CD4-positive, alpha-beta T cell treated with Interleukin-15 for 1 hour (primary cell): ENCODE measurements at regions not wholly inside any gene's neighbourhood (a gene's known extent, or its start where the extent isn't known, plus 50 kb on each side); places are given as distances from the start of the nearest gene placed in this dataset.

ENCODE experiments used
- DNase-seq: peaks from one replicate; pipeline ENCODE4 v3.0.0-alpha.2; 2020

- DNase-seq: no peak
Observed at GRCh38 chr4:64539234-64539849, 130.1 kb upstream of the TECRL start.

DNA sequence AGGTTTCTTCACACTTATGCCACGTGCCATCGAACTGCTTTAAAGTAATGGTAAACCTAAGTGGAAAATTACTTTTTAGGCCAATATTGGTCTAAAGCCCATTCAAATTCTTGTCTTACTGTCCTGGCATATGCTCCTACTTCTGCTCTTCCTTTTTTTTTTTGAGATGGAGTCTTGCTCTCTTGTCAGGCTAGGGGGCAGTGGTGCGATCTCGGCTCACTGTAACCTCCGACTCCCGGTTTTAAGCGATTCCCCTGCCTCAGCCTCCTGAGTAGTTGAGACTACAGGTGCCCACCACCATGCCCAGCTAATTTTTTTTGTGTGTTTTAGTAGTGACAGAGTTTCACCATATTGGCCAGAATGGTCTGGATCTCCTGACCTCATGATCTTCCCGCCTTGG is 129.0 kb upstream of the TECRL start:
- no peak for DNase-seq

GRCh38 chr4:64533637-64534036 is 124.4 kb upstream of the TECRL start:
- DNase-seq: no peak

- DNase-seq: no peak
Observed at GRCh38 chr4:64533159-64533558, 123.9 kb upstream of the TECRL start.

DNA sequence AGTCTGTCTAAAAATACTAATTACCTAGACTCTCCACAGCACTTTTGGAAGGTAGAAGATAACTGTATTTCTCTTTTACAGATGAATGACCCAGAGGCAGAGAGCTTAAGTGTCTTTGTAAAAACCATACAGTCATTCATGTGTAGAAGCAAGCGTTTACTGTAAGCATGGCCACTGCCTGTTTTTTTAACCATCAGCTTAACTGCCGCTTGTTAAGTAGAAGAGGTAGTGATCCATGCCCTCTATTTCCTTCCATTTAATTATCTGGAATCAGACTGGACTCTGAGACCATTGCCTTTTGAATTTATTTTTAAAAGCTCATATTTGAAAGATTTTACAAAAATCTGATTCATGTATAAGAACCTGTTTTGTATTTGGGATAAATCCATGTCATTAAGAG is 111.2 kb upstream of the TECRL start:
- no peak for DNase-seq

GRCh38 chr4:64518600-64518999 is 109.3 kb upstream of the TECRL start:
- DNase-seq: no peak

- DNase-seq: no peak
Observed at GRCh38 chr4:64516176-64516575, 106.9 kb upstream of the TECRL start.

DNA sequence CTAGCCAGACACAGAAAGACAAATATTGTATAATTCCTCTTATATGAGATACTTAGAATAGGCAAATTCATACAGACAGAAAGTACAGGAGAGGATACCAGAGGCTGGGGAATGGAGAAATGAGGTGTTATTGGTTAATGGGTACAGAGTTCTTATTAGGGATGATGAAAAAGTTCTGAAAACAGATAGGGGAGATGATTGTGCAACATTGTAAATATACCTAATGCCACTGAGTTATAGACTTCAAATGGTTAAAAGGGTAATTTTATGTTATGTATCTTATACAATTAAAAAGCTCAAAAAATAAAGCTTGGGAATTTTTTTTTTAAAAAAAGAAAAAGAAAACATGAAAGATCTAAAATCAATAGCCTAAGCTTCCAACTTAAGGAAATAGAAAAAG is 98.8 kb upstream of the TECRL start:
- DNase-seq: no peak

DNA sequence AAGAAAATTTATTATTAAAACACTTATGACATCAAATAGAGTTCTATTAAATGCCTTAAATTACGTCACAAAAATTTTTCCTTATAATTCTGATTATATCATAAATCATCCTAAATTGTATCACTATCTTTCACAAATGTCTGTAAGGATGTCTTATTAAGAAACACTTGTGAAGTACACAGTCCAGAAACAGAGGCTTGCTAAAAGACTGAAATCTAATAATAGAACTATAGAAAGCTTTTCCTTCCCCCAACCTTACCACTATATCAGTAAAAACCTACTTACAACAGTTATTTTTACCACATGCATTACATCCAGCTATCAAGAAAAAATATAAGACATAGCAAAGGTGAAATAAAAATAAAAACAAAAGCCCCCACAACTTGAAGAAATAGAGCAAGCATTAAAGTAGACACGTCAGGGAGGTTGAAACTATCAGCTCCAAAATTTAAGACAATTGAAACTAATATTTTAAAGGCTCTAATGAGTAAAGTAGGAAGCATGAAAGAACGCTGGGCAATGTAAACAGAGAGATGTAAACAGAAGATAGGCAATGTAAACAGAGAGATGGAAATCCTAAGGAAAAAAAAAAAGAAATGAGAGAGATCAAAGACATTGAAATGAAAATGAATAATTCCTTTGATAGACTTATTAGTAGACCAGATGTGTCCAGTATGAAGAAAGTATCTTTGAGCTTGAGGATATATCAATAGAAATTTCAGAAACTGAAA is 94.9 kb upstream of the TECRL start:
- DNase-seq: no peak

DNA sequence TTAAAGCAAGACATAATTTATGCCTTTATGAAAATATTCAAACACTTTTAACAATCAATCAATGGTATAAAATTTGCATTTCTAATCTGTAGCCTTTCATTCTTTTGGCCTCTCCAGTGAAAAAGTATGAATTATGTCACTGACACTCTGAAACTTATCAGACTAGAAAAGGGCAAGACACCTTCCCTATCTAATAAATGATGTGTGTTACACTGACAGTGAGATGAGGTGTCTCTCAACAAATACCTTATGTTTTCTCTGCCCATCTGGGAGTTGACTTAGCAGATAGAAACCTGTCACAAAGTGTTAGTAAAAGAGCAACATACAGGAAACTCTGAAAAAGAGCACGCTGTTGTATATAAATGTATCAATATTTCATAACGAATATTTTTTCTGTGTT is 94.2 kb upstream of the TECRL start:
- DNase-seq: no peak

DNA sequence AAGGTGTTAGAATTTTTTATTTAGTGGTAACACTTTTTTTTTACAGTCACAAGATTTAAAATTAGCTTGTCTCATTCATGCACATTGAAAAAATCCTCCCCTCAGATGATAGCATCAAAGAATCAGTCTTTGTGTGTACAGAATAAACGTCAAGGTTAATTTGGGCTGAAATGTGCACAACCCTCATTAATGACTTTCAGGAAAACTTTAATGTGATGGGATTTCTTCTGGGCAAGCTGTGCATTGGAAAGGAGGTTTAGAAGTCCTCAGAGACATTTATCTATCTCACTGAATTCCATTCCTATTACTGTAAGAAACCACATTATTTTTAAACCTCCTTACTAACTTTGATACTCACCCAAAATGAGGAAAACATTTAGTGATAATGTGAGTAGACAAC is 88.2 kb upstream of the TECRL start:
- no peak for DNase-seq

- DNase-seq: no peak
Observed at GRCh38 chr4:64495946-64496345, 86.7 kb upstream of the TECRL start.

DNA sequence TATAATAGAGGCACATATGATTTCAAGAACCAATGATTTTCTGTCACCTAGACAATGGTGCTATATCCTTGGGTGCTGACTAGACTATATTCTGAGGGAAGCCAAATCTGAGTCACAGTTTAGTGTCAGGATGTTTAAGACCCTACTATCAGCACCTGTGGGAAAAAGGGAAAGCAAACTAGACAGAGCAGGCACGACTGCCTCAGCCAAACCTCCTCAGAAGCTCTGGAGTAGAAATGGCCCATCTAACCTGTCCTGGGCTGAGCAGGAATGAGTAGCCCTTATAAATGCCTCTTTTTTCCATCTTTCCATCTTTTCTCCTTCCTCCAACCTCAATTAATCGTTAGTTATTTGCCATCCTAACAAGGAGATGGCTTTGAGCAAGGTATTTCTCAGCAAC is 80.4 kb upstream of the TECRL start:
- DNase-seq: no peak

DNA sequence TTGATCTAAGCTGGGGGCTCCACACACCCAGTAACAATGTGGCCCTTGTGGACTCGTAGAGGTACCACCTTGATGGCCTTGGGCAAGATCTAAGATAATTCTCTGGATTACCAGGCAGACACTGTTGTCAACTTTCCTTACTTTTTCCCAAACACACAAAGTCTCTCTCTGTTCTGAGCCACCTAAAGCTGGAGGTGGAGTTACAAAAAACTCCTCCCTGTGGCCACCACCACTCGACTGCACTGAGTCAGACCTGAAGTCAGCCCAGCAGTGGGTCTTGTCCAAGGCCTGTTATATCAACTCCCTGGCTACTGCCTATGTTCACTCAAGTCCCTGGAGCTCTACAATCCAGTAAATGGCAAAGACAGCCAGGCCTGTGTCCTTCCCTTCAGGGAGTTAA is 70.1 kb upstream of the TECRL start:
- no peak for DNase-seq

GRCh38 chr4:64477127-64477526 is 67.9 kb upstream of the TECRL start:
- DNase-seq: no peak

GRCh38 chr4:64465263-64465662 is 56.0 kb upstream of the TECRL start:
- DNase-seq: no peak

DNA sequence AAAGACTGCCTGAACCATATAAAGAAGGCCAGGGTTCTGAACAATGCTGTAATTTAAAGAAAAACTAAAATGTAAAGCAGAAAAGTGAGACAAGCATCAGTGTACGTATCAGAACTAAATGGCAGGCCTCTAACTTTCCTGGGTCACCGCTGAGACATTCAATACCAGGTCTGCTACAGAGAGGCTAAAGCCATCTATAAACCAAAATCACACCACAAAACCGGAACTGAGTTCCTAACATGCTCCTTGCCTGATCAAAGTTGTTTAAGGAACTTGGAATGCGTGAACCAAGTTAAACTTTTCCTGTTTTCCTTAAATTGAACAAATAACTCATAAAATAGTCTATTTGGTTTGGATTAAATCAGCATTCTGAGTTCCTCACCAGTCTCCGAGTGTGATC is 55.3 kb upstream of the TECRL start:
- DNase-seq: no peak
